Right lobe of liver (tissue), 4 donors: ENCODE measurements at regions not wholly inside any gene's neighbourhood (a gene's known extent, or its start where the extent isn't known, plus 50 kb on each side); places are given as distances from the start of the nearest gene placed in this dataset.

Experiments
- POLR2A ChIP-seq: fragments of 450-650 bp; IDR thresholded peaks from one replicate; pipeline ENCODE4 v1.6.1; 2017; ENCODE audit warnings: antibody characterized with exemption, mild to moderate bottlenecking
- TF ChIP-seq, protein P1 (sequence below), 4 donors: fragments of 200-600 bp in 3 of 4; fragments of 450-650 bp in 1 of 4; IDR thresholded peaks; one replicate each; pipeline versions ENCODE4 v1.5.1 to v1.8.0; 2016 to 2022; ENCODE audit warnings: antibody characterized with exemption in 4 of 4, mild to moderate bottlenecking in 2 of 4
- donor health status: DM: no; HTN: no; CAD: no.
- donor health status: DM: no; HTN: no; CAD: no.
- donor health status: DM: no; HTN: yes; CAD: no.

DNA sequence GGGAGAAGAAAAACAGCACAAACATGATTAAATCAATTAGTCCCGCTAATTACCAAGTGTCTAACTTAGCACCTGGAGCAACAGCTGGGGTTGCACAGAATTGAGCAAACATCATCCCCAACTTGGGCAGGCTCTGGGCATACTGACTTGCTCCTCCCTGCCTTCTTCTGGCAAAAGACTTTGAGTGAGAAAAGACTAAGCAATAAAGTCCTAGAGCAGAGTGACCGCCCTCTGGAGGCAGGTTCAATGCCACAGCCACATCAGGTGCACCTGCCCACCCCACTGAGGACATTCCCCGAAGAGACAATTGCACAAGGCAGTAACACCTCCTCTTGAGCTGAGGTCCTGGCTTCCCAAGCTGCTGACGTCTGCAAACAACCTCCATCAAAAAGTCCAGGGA, 358.3 kb downstream of the SOX9 start:
- TF ChIP-seq, protein P1, sequence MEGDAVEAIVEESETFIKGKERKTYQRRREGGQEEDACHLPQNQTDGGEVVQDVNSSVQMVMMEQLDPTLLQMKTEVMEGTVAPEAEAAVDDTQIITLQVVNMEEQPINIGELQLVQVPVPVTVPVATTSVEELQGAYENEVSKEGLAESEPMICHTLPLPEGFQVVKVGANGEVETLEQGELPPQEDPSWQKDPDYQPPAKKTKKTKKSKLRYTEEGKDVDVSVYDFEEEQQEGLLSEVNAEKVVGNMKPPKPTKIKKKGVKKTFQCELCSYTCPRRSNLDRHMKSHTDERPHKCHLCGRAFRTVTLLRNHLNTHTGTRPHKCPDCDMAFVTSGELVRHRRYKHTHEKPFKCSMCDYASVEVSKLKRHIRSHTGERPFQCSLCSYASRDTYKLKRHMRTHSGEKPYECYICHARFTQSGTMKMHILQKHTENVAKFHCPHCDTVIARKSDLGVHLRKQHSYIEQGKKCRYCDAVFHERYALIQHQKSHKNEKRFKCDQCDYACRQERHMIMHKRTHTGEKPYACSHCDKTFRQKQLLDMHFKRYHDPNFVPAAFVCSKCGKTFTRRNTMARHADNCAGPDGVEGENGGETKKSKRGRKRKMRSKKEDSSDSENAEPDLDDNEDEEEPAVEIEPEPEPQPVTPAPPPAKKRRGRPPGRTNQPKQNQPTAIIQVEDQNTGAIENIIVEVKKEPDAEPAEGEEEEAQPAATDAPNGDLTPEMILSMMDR (IDR thresholded peaks at IDR 0.05), result peak in 1 of 4 donors; percentile 9
- TF ChIP-seq POLR2A, result no peak
